Activated T-cell treated with anti-CD3 and anti-CD28 coated beads for 48 hours (primary cell): ENCODE measurements at regions not wholly inside any gene's neighbourhood (a gene's known extent, or its start where the extent isn't known, plus 50 kb on each side); places are given as distances from the start of the nearest gene placed in this dataset.
"Not testable (repeated sequence)": the region's sequence is repeated elsewhere in the genome, so short reads cannot be mapped to it uniquely, and the experiment has no call there.

Experiments
- DNase-seq: peaks from one replicate; pipeline ENCODE4 v3.0.0-alpha.2; 2020; ENCODE audit warnings: low read depth

DNA sequence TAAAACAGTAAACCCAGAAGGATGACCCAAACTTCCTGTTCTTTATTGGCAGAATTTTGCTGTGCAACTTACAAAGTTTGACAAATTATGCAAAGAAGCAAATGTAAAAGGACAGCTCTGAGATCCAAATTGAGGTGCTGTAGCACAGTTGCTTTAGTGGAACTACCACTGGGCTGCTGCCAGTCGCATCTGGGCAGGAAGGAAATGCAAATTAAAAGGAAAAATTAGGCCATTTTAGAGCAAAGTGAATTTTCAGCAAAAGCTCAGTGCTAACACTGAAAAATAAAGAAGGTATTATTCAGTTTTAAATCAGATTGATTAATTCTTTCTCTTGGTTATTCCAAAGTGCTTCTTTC, 104.5 kb downstream of the ZMAT3 start:
- no peak for DNase-seq

DNA sequence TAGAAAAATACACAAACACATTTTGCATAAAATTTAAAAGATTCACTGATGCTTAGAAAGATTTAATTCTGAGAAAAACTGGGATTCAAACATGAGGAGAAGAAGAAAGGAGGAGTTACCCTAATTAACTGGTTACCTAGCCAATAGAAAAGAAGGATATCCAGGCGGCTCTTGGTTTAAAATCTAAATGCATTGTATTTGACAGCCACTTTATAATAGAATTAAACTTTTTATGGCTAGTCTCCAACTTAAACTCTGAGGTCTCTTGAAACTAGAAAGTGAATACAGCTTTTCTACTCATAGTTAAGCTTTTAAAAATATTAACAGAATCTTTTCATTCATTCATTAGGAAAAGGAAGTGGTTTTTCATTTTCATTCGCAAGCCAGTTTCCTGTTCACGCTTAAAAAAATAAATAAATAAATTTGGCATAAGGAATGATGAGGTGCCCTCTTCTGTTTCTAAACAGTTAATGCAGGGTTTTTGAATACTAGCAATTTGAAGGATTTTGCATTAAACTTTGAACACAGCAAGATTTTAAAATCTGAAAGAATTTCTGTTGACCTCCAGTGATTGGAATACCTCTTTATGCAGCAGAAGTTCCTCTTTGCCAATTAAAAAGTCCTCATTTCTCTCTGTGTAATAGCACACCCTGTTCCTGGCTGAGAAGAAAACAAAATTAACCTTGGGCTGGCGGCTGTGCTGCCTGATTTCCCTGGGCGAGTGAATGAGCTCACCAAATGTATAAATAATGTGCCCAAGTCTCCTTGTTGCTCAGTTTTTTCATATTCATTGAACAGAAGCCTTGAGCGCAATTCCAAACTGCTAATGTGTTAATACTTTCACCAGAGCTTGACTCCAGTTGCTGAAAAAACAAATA, 105.1 kb downstream of the ZMAT3 start:
- DNase-seq: no peak

DNA sequence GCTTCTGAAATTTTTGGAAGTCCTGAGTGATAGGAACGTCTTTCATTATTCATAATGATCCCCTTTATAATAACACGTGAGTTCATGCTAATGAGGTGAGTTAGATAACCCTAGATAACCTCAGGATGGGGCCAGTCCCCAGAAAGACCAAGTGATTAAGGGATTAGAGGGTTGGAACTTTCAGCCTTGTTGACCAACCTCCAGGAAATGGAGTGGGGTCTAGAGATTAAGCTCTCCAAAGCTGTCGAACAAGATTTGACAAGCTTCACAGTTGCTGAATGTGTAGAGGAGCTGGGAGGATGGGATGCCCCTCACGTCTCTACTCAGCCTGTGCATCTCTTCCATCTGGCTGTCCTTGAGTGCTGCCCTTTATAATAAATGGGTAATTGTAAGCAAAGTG, 107.1 kb downstream of the ZMAT3 start:
- no peak for DNase-seq

DNA sequence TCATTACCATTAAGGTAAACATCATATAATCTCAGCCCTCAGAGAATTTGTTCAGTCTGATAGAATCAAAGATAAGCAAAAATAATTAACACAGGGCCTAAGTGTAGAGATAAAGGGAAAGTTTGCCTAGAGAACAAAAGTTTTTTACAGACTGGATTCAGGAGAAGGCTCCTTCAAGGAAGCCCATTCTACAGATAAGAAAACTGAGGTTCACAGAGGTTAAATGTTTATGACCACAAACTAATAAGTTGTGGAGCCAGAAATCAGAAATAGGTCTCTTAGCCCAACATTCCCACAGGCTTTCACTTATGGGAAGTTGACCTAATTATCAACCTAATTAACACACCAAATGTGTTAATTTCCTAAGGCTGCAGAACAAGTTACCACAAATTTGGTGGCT, 110.7 kb downstream of the ZMAT3 start:
- DNase-seq: no peak

DNA sequence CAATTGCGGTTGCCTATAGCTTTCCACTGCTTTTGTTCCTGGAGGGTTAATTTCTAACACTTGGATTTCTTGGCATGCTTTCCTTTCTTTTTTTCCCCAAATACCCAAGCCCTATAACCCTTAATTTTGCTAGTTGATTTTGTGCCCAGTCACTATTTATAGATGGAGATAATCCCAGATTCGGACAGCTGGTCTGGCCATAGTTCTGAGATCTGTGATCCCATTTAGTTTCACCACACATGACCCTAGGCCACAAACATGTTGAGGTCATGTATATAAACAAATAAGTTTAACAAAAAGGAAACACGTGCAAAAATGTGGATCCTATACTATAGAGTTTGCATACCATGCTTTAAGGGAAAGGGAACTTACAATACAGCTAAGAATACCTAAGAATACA, 111.4 kb downstream of the ZMAT3 start:
- DNase-seq: no peak

DNA sequence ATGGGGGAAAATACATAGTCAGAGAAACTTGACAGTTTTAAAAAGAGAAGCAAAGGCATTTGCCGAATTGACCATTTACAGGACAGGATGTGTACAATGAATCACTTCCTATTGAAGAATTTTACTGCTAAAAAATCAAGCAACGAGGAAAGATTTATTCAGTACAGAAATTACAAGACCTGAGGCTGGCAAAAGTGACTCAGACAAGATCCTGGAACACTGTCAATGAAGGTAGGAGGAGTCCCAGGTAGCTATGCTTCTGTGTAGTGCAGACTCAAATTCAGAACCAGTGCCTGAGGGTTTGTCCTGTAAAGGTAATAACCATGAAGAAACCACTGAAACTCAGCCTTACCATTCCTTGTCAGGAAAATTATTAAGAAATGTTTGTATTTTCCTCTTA, 120.9 kb downstream of the ZMAT3 start:
- peak; percentile 9 for DNase-seq

DNA sequence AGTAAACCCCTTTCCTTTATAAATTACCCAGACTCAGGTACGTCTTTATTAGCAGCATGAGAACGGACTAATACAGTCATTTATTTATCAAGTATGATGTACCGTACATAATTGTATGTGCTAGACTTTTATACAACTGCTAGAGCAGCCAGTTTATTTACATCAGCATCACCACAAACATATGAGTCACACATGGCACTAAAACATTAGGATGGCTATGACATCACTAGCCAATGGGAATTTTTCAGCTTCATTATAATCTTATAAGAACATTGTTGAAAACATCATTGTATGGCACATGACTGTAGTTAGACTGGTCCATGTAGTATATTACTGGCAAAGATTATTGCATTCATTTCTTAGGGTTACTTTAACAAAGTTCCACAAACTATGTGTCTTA, 121.7 kb downstream of the ZMAT3 start:
- DNase-seq: no peak

DNA sequence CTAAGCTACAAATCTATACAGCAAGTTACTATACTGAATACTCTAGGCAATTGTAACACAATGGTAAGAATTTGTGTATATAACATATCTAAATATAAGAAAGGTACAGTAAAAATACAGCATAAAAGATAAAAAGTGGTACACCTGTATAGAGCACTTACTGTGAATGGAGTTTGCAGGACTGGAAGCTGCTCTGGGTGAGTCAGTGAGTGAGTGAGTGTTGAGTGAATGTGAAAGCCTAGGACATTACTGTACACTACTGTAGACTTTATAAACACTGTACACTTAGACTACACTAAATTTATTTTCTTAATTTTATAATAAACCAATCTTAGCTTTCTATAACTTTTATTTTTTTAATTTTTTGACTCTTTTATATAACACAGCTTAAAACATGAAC, 123.1 kb downstream of the ZMAT3 start:
- DNase-seq: no peak

DNA sequence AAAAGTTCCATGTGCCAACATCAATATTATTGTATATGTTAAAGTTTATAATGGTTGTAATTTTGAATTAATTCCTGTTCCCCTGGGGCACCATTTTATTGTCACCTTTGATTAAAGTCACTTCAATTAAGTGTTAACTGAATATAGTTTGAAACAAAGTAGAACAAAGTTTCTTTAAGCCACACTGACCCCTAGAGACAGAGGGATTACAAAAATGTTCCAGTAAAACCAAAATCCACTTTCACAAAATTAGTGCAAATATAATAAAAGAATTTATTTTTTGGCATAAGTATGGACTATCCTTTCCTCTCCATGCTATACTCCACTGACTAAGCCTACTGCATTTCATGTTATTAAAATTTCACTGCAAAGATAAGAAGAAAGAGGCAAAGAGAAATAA, 123.9 kb downstream of the ZMAT3 start:
- no peak for DNase-seq

DNA sequence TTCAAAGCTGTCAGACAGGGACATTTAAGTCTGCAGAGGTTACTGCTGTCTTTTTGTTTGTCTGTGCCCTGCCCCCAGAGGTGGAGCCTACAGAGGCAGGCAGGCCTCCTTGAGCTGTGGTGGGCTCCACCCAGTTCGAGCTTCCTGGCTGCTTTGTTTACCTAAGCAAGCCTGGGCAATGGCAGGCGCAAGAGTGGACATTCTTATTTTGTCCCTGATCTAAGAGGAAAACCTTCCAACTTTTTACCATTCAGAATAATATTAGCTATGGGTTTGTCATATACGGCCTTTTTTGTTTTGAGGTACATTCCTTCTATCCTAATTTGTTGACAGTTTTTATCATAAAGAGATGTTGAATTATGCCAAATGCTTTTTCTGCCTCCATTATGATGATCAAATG, 129.3 kb downstream of the ZMAT3 start:
- not testable (repeated sequence) for DNase-seq

DNA sequence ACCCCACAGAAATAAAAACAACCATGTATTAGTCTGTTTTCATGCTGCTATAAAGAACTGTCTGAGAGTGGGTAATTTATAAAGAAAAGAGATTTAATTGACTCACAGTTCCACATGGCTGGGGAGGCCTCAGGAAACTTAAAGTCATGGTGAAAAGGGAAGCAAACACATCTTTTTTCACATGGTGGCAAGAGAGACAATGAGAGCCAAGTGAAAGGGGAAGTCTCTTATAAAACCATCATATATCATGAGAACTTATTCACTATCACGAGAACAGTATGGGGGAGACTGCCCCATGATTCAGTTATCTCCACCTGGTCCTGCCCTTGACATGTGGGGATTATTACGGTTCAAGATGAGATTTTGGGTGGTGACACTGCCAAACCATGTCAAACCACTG, 141.5 kb downstream of the ZMAT3 start:
- DNase-seq: no peak

DNA sequence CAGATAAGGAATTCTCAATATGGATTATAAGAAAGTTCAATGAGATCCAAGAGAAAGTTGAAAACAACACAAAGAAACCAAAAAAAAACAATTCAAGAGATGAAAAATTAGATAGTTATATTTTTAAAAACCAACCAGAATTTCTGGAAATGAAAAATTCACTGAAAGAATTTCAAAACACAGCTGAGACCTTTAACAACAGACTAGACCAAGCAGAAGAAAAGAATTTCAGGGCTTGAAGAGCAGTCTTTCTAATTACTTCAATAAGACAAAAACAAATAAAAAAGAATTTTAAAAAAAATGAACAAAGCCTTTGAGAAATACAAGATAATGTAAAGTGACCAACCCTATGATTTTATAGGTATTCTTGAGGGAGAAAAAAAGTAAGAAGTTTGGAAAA, 155.4 kb downstream of the ZMAT3 start:
- no peak for DNase-seq

DNA sequence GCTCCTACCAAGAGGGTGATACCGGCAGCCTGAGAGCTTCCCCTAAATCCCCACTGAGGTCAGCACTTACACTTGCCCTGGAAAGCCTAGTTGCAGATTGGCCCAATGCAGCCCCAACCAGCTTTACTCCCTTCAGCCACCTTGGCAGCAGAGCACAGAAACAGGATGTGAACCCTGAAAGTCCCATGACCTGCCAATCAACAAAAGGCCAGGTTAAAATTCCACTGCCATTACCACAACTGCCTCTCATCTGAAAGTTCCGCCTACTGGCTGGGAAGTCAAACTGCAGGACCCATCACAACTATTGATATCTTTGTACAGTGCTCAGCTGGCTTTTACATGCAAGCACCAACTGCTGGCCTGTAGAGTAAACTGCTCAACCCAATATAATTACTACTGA, 156.2 kb downstream of the ZMAT3 start:
- no peak for DNase-seq

DNA sequence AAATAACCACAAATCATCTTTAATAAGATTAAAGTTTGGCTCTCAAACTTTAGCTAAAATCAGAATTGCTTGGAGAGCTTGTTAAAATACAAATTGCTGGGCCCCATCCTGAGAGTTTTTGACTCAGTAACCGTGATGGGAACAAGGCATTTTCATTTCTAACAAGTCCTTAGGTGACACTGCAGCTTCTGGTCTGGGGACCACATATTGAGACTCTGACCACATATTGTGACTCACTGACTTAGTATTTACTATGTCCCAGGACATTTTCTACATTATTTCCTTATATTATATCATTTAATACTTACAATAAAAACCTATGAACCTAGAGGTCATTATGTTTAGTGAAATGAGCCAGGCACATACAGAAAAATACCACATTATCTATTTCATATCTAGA, 164.5 kb downstream of the ZMAT3 start:
- DNase-seq: no peak

DNA sequence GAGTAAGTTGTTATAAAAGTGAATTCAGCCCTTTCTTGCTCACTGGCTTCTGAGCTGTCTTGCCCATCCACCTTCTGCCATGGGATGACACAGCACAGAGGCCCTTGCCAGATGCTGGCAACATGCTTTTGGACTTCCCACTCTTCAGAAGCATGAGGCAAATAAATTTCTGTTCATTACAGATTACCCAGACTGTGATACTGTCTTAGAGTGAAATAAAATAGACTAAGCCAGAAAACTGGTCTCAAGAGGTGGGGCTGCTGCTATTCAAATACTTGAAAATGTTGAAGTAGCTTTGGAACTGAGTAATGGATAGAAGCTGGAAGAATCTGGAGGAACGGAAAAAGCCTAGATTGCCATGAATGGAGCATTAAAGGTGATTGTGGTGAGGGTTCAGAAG, 170.4 kb downstream of the ZMAT3 start:
- no peak for DNase-seq

DNA sequence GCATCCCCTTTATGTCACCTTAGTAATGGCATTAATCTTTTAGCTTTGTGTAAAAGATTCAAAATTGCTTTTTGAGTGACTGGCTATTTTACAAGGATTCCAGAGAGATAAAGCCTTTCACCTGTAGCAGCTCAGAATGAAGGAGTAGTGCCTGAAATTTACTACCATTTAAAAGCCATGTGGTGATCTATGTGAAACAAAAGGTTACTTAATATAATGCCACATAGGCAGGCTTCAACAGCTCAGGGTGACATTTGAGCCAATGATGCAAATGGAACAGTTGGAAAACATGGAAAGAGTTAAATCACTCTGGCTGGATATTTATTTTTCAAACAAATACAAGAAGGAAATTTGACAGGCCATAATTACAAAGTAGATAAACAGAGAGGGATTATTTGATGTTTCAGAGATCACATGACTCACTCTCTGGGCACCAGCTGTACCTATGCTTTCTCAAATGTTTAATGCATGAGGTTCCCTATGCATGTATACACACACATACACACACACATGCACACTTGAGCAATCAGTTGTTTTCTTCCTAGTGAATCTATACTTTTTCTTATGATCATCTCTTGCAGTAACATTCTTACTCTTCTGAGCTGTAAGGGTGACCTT, 171.5 kb downstream of the ZMAT3 start:
- DNase-seq: no peak

DNA sequence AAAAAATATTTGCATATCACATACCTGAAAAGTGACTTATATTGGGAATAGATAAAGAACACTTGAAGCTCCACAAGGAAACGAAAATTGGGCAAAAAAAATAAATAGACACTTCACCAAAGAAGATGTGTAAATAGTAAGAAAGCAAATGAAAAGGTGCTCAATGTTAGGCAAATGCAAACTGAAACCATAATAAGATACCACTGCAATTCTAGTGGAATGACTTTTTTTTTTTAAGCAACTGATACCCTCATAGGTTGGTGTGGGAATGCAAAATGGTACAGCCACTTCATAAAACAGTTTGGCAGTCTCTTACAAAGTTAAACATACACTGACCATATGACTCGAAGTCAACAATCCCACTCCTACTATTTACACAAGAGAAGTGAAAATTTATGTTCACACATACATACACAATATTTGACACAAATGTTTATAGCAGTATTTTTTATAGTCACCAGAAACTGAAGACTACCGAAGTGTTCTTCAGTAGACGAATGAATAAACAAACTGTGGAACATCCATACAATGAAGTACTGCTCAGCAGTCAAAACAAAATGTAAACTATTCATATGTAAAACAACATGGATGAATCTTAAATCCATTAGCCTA, 176.3 kb downstream of the ZMAT3 start:
- no peak for DNase-seq
